Muscle layer of colon (tissue), 2 donors: ENCODE measurements at regions not wholly inside any gene's neighbourhood (a gene's known extent, or its start where the extent isn't known, plus 50 kb on each side); places are given as distances from the start of the nearest gene placed in this dataset.
"Not testable (repeated sequence)": the region's sequence is repeated elsewhere in the genome, so short reads cannot be mapped to it uniquely, and the experiment has no call there.

ENCODE experiments used
- H3K27ac ChIP-seq: one replicate; pipeline ENCODE4 v1.7.0; 2013; ENCODE audit warnings: low read depth, mild to moderate bottlenecking, low read length, moderate library complexity
- H3K27me3 ChIP-seq, 2 donors: one replicate each; pipeline ENCODE4 v1.7.0; 2013; ENCODE audit warnings: low read length in 2 of 2, mild to moderate bottlenecking in 2 of 2; ENCODE audit not compliant: insufficient read depth in 2 of 2, control insufficient read depth in 1 of 2
- H3K36me3 ChIP-seq: one replicate; pipeline ENCODE4 v1.7.0; 2013; ENCODE audit warnings: mild to moderate bottlenecking, low read length; ENCODE audit not compliant: insufficient read depth
- H3K4me1 ChIP-seq: one replicate; pipeline ENCODE4 v1.7.0; 2013; ENCODE audit warnings: mild to moderate bottlenecking, low read length; ENCODE audit not compliant: insufficient read depth
- H3K4me3 ChIP-seq, 2 donors: one replicate each; pipeline ENCODE4 v1.7.0; 2013; ENCODE audit warnings: low read length in 2 of 2, low read depth in 1 of 2, mild to moderate bottlenecking in 1 of 2, moderate library complexity in 1 of 2
- H3K9ac ChIP-seq: one replicate; pipeline ENCODE4 v1.7.0; 2013; ENCODE audit warnings: low read length
- H3K9me3 ChIP-seq: one replicate; pipeline ENCODE4 v1.7.0; 2013; ENCODE audit warnings: mild to moderate bottlenecking, low read length
- donor health status: abdominal sarcoma.
- donor health status: Adenocarcinoma of cecum.

DNA sequence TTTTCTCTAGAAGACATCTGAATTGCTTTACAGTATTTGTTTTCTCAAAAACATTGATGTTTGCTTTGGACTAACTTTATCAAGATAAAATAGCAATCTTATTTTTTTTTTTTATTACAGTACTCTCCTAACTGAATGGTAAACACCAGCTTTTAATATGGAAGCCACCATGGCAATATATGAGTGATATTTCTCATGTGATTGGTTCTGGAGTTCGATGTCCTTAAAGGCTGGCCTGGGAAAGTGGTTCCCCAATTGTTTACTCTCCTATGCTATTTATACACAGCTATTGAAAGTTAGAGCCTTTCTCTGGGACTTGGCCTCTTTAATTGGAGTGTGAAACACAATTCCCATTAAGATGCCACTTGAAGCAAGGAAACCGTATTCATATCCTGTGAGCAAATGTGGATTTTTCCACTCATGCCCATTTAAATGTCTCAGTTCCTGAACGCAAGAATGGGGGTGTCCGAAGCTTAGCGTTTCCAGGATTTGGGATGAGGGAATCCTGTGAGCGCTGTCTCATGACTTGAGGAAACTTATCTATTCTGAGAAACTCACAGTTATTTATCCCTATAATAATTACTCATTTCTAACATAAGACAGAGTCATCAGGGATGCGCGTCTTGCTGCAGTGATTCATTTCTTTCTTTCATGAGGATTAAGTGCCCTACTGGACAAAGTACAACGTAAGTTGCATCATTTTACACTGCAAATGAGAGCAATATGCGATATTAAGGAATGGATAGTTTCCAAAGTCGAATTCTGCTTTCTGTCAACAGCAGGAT lies 143.3 kb upstream of the PREP start:
- no peaks in the 10 kb centered on the region for H3K4me1 ChIP-seq
- H3K27ac ChIP-seq = no peak overlapping the region
- no peak overlapping the region for H3K4me3 ChIP-seq
- H3K36me3 ChIP-seq = no peaks in the 10 kb centered on the region
- no peaks in the 10 kb centered on the region for H3K9me3 ChIP-seq
- no peak overlapping the region for H3K9ac ChIP-seq
- H3K27me3 ChIP-seq = no peaks in the 10 kb centered on the region

DNA sequence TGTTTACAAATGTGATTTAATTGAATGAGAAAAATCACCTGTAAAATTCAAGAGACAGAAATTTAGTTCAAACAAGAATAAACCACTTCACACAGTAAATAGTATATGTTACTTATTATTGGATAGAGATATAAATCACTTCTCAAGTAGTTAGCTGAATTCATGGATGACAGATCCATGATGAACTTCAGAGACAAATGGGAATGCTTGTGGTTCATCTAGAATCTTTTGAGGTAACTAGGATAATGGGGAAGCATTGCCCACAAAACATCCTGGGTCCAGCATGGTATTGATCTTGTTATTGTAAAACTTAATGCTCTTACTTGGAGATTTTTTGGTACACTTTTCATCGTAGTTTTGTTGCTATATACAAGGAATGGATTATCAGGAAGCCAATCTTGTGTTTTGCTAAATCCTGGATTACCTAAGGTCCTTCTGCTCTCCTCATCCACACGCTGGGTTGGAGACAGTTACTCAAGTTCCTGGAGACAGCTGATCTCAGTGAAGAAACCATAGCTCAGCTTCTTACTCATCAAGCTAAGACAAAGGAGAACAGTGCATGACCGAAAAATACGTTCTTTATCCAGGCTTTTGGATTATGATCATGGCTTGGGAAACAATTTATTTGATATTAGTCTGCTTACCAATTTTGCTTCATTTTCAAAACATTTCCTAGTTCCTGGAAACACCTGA lies 142.5 kb upstream of the PREP start:
- no peaks in the 10 kb centered on the region for H3K9me3 ChIP-seq
- no peak overlapping the region for H3K4me3 ChIP-seq
- H3K27ac ChIP-seq = no peak overlapping the region
- H3K36me3 ChIP-seq = no peaks in the 10 kb centered on the region
- H3K27me3 ChIP-seq = no peaks in the 10 kb centered on the region
- H3K4me1 ChIP-seq = no peaks in the 10 kb centered on the region
- no peak overlapping the region for H3K9ac ChIP-seq

DNA sequence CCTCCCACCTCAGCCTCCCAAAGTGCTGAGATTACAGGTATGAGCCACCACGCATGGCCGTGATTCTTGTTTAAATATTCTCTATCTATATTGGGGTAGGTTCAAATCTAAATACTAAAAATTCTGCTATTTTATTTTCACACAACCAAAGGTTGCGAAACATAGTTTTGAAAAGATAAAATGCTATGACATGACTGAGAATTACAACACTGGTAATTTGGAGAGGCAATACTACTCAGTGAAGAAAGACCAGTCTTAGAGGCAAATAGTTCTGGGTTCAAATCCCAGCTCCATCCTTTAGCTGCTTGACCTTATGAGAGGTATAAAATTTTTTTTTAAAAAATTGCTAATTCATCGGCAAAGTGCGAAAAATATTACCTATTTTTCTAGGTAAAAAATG lies 137.0 kb upstream of the PREP start:
- no peaks in the 10 kb centered on the region for H3K9me3 ChIP-seq
- H3K36me3 ChIP-seq = no peaks in the 10 kb centered on the region

DNA sequence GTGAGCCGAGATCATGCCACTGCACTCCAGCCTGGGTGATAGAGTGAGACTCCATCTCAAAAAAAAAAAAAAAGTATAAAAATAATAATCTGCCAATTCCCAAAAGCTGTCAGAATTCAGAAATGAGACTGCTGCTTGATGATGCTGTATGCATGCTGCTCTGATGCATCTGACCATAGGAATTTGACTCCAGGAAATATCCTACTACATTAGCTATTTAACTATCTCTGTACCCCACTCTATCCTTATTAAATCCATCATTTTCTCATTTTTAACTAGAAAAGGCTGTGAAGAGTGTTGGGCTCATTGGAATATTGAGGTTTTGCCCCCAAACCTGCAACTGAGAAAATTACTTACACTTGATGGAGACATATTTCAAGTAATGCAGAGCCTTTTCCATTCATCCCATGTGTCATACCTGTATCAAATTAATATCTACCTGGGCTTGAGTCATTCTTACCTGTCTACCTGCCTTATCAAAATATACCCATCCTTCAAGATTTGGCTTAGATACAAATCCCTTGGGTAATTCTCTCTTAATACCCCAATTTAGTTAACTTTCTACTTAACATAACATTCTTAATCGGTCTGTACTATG lies 135.2 kb upstream of the PREP start:
- no peak overlapping the region for H3K9ac ChIP-seq
- H3K4me3 ChIP-seq = no peak overlapping the region
- no peaks in the 10 kb centered on the region for H3K36me3 ChIP-seq
- no peaks in the 10 kb centered on the region for H3K27me3 ChIP-seq
- H3K9me3 ChIP-seq = no peaks in the 10 kb centered on the region
- no peak overlapping the region for H3K27ac ChIP-seq
- H3K4me1 ChIP-seq = no peaks in the 10 kb centered on the region

More for the DNA sequence above, 137.0 kb upstream of the PREP start:
- Histone ChIP-seq H3K27ac (no peak overlapping the region), H3K4me3 (no peak overlapping the region), H3K27me3 (no peaks in the 10 kb centered on the region), H3K4me1 (no peaks in the 10 kb centered on the region), H3K9ac (no peak overlapping the region)

DNA sequence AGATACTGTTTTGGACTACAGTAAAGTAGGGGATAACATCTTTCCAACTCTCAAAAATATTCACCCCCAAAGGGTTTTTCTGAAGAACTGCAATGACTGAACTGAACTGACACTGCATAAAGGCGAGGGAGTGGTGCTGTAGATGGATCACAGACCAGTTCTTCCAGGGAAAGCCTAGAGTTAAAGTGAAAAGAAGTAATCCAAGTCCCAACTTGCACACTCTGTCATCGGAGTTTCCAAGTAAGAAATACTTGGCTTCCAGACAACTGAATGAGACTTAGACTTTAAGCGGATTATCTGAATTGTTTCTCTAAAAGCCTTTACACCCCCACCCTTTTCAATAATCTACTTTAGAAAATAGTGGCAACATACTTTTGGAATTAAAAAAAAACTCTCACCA lies 134.1 kb upstream of the PREP start:
- H3K27me3 ChIP-seq = no peaks in the 10 kb centered on the region
- H3K36me3 ChIP-seq = no peaks in the 10 kb centered on the region

DNA sequence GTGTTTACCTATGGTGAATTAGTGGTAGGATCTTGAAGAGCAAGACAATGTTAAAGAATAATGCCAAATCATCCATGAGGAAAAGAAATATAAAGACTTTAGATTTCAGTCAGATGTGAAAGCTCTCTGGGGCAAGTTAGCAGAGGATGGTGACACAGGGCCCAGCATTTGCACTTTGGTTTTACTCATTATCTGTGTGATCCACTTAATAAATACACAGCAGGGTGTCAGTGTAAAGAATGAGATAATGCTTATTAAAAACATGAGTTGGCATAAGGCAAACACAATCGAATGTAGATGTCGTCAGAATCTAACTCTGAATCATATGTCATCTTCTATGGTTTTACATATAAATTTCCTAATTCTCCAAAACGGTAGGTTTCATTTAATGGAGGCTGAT lies 130.4 kb upstream of the PREP start:
- no peak overlapping the region for H3K27ac ChIP-seq
- no peak overlapping the region for H3K4me3 ChIP-seq
- no peaks in the 10 kb centered on the region for H3K36me3 ChIP-seq
- no peaks in the 10 kb centered on the region for H3K4me1 ChIP-seq
- no peak overlapping the region for H3K9ac ChIP-seq
- no peaks in the 10 kb centered on the region for H3K27me3 ChIP-seq
- no peaks in the 10 kb centered on the region for H3K9me3 ChIP-seq

More for the DNA sequence above, 134.1 kb upstream of the PREP start:
- H3K27ac ChIP-seq = no peak overlapping the region
- H3K4me1 ChIP-seq = no peaks in the 10 kb centered on the region
- no peak overlapping the region for H3K9ac ChIP-seq
- no peaks in the 10 kb centered on the region for H3K9me3 ChIP-seq
- H3K4me3 ChIP-seq = no peak overlapping the region

DNA sequence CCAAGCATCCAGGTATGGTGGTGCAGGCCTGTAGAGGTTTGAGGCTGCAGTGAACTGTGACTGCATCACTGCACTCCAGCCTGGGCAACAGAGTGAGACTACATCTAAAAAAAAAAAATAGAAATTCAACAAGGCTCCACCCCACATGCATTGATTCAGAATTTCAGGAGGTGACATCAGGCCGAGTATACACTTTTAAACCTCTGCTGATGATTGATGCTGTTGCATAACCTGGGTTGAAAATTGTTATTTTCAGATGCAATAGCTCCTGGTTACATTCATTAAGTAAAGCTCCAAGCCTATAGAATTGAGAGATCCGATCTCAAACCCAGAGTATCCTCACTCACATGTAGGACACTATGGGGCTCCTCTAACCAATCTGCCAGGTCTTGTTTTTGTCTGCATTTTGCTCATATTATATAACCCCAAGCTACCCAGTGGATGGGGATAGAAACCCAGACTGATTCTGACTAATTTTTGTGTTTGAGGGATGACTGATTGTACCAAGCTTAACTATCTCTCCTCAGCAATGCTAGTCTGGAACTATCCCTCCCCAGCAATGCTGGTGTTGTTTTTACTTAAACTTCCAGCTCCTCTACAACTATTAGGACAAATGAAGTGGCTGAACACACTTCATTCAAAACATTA lies 123.5 kb upstream of the PREP start:
- Histone ChIP-seq H3K27ac (no peak overlapping the region), H3K9me3 (no peaks in the 10 kb centered on the region), H3K4me3 (no peak overlapping the region), H3K9ac (no peak overlapping the region), H3K4me1 (no peaks in the 10 kb centered on the region), H3K36me3 (no peaks in the 10 kb centered on the region), H3K27me3 (no peaks in the 10 kb centered on the region)

DNA sequence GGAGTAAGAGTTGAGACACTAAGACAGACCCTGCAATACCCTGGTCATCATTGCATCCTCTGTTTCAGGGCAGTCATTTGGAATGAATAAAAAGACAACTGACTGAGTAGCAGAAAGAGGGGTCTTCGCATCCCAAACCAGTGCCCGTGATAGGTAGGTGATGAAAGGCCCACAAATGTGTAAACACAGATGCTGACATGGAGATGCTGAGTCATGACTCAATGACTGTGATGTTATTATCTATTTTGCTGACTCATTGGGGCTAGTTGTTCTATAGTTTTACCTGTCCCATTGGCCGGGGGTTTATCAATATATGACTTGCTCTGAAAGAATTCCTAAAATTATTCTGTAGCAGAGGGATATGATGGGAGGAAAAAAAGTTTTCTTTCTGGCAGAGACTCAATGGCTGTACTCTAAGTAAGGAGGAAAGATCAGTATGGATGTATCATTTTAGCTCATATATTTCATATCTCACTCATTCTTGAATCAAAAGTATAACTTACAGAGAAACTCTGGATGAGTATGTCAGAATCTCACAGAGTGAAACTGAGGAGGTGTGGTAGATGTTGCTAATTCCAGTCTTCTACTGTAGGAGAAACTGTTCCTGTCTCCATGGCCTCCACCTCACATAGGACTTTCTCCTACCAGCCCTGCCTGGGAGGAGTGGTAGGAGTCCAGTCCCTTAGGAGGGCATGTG lies 119.9 kb upstream of the PREP start:
- Histone ChIP-seq H3K4me3 (no peak overlapping the region), H3K36me3 (no peaks in the 10 kb centered on the region), H3K27ac (no peak overlapping the region), H3K27me3 (no peaks in the 10 kb centered on the region), H3K4me1 (no peaks in the 10 kb centered on the region), H3K9ac (no peak overlapping the region), H3K9me3 (no peaks in the 10 kb centered on the region)

DNA sequence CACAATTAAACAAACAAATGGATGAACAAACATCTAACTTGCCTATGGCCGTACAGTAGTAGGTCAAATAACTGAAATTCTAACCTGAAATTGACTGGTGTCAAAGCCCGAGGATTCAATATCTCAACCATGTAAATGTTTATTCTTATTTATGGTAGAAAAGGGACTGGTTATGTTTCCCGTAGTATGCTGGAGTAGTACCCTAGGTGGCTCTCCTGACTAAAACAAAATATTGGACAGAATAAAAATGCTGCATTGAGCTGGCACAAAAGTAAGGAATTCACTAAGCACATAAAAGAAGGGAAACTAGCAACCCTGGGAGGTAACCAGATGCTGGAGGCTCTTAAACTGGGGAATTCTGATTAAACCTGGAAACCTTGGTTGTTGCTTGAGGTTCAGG lies 117.1 kb upstream of the PREP start:
- no peaks in the 10 kb centered on the region for H3K4me1 ChIP-seq
- no peak overlapping the region for H3K27ac ChIP-seq
- no peaks in the 10 kb centered on the region for H3K27me3 ChIP-seq
- H3K9me3 ChIP-seq = no peaks in the 10 kb centered on the region
- no peak overlapping the region for H3K9ac ChIP-seq
- no peaks in the 10 kb centered on the region for H3K36me3 ChIP-seq
- H3K4me3 ChIP-seq = no peak overlapping the region

DNA sequence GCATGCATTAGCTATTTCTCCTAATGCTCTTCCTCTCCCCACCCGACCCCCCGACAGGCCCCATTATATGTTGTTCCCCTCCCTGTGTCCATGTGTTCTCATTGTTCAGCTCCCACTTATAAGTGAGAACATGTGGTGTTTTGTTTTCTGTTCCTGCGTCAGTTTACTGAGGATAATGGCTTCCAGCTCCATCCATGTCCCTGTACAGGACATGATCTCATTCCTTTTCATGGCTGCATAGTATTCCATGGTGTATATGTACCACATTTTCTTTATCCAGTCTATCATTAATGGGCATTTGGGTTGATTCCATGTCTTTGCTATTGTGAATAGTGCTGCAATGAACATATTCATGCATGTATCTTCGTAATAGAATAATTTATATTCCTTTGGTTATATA lies 116.1 kb upstream of the PREP start:
- not testable (repeated sequence) for H3K9me3 ChIP-seq, H3K4me3 ChIP-seq, H3K36me3 ChIP-seq, H3K27me3 ChIP-seq, H3K9ac ChIP-seq, H3K27ac ChIP-seq, H3K4me1 ChIP-seq

DNA sequence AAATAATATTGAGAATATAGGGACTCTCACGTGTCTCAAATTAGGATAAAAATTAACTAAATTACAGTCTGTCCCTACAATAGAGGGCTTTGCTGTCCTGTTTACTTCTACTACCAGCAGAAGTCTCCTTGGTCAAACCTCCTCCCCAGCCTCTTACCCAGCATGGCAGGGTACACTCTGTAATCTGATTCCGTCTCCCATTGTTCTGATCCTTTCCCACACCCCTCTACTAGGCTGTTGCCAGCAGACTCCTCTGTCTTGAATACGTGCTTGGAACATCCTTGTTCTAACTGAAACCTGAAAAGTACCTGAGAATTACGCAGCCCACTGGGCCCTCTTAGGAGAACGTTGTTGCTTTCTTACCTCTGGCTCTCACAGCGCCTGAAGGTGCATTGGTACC lies 112.2 kb upstream of the PREP start:
- H3K36me3 ChIP-seq = no peaks in the 10 kb centered on the region
- H3K4me3 ChIP-seq = no peak overlapping the region
- H3K4me1 ChIP-seq = no peaks in the 10 kb centered on the region
- H3K9me3 ChIP-seq = no peaks in the 10 kb centered on the region
- no peak overlapping the region for H3K9ac ChIP-seq
- H3K27ac ChIP-seq = no peak overlapping the region
- no peaks in the 10 kb centered on the region for H3K27me3 ChIP-seq
